Common myeloid progenitor, CD34-positive (primary cell): ENCODE measurements at regions not wholly inside any gene's neighbourhood (a gene's known extent, or its start where the extent isn't known, plus 50 kb on each side); places are given as distances from the start of the nearest gene placed in this dataset.

Experiments used
- CTCF ChIA-PET: fragments of 350-600 bp; sonication (Branson Sonifier 250); formaldehyde crosslinking; loops from one replicate; lab custom pipeline; 2021; ENCODE audit warnings: antibody characterized with exemption; lab: Charles Lee
- POLR2A ChIA-PET: fragments of 350-600 bp; sonication (Branson Sonifier 250); formaldehyde crosslinking; loops from one replicate; lab custom pipeline; 2021; ENCODE audit warnings: antibody characterized with exemption; lab: Charles Lee
- DNase-seq, 3 donors: peaks; one replicate each; pipeline versions ENCODE4 v3.0.0 to v3.0.0-alpha.2; 2013
- H3K27ac ChIP-seq, 2 experiments: 1 replicate in 1 of 2; 2 replicates in 1 of 2; pipeline ENCODE4 v1.7.0; 2013; ENCODE audit warnings: inconsistent platforms in 2 of 2, low read length in 2 of 2, mild to moderate bottlenecking in 2 of 2, low read depth in 1 of 2, moderate library complexity in 1 of 2; ENCODE audit not compliant: severe bottlenecking in 2 of 2, insufficient read depth in 1 of 2, poor library complexity in 1 of 2
- H3K27me3 ChIP-seq, 5 experiments: replicated peaks in 2 of 5; 1 replicate in 3 of 5; 2 replicates in 2 of 5; pipeline versions ENCODE4 v1.6.1 to v1.7.0; 2013; ENCODE audit warnings: low read length in 4 of 5, mild to moderate bottlenecking in 2 of 5, moderate library complexity in 2 of 5, inconsistent platforms in 1 of 5; ENCODE audit not compliant: insufficient read depth in 5 of 5, control insufficient read depth in 4 of 5
- H3K36me3 ChIP-seq, 4 experiments: 1 replicate in 2 of 4; 2 replicates in 2 of 4; pipeline versions ENCODE4 v1.6.1 to v1.7.0; 2013; ENCODE audit warnings: low read length in 3 of 4, control low read depth in 1 of 4, mild to moderate bottlenecking in 1 of 4; ENCODE audit not compliant: control insufficient read depth in 4 of 4, insufficient read depth in 4 of 4
- H3K4me1 ChIP-seq, 4 experiments: 1 replicate in 3 of 4; 2 replicates in 1 of 4; pipeline versions ENCODE4 v1.6.1 to v1.7.1; 2013; ENCODE audit warnings: low read length in 3 of 4, mild to moderate bottlenecking in 3 of 4, control low read depth in 1 of 4, inconsistent platforms in 1 of 4, moderate library complexity in 1 of 4; ENCODE audit not compliant: control insufficient read depth in 4 of 4, insufficient read depth in 4 of 4; ENCODE audit errors: control extremely low read depth in 1 of 4
- H3K4me3 ChIP-seq, 7 experiments: 1 replicate in 4 of 7; 2 replicates in 3 of 7; pipeline versions ENCODE4 v1.5.1 to v1.7.0; 2013; ENCODE audit warnings: mild to moderate bottlenecking in 7 of 7, low read length in 6 of 7, moderate library complexity in 6 of 7, inconsistent platforms in 2 of 7, low read depth in 2 of 7, control low read depth in 1 of 7; ENCODE audit not compliant: insufficient read depth in 4 of 7, control insufficient read depth in 1 of 7; ENCODE audit errors: extremely low read depth in 1 of 7
- H3K9me3 ChIP-seq, 5 experiments: 1 replicate in 4 of 5; 2 replicates in 1 of 5; pipeline versions ENCODE4 v1.6.1 to v1.7.1; 2013; ENCODE audit warnings: low read length in 4 of 5, mild to moderate bottlenecking in 2 of 5, inconsistent platforms in 1 of 5, low read depth in 1 of 5, moderate library complexity in 1 of 5; ENCODE audit not compliant: control insufficient read depth in 4 of 5, insufficient read depth in 2 of 5; ENCODE audit errors: control extremely low read depth in 1 of 5
- WGBS: methylation state at CpG from one replicate; pipeline ENCODE4 v1.1.5; 2013; ENCODE audit not compliant: insufficient coverage; 5-methylcytosine and 5-hydroxymethylcytosine counted together

DNA sequence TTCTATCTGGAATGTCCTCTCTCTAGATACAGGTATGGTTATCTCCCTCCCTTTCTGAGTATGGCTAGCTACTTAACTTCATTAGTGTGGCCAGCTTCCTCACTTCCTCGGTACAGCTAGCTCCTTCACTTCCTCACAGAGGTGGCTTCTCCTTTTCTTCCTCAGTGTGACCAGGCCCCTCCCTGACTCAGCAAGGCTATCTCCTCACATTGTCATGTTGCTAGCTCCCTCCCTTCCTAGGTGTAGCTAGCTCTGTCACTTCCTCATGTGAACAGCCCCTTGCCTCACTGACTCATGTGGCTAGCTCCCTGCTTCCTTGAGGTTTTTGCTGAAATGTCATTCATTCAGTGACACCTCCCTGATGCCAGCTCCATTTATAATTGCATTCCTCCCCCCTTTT, 67.3 kb upstream of the DDIT4L start:
- Histone ChIP-seq H3K4me1 (peaks cover 0 to 10% (median 0%) of the 10 kb centered on the region in 4 experiments), H3K9me3 (no peaks in the 10 kb centered on the region), H3K27me3 (no peaks in the 10 kb centered on the region), H3K4me3 (no peak overlapping the region), H3K36me3 (no peaks in the 10 kb centered on the region), H3K27ac (no peak overlapping the region)
- POLR2A ChIA-PET = no interaction called here
- peak in 2 of 3 donors; percentile 2 to 23 for DNase-seq
- 11% methylated on average over 1 of the region's 1 CpG for WGBS
- CTCF ChIA-PET = no interaction called here

- CTCF ChIA-PET = no interaction called here
- DNase-seq = no peak
- WGBS = 89% methylated on average over 1 of the region's 1 CpG
- POLR2A ChIA-PET = no interaction called here
- Histone ChIP-seq H3K4me1 (peaks cover 0 to 10% (median 0%) of the 10 kb centered on the region in 4 experiments), H3K36me3 (no peaks in the 10 kb centered on the region), H3K4me3 (no peak overlapping the region), H3K27me3 (no peaks in the 10 kb centered on the region), H3K9me3 (no peaks in the 10 kb centered on the region), H3K27ac (no peak overlapping the region)
Measured at GRCh38 chr4:100254237-100254636, 64.0 kb upstream of the DDIT4L start.

- WGBS = 75% methylated on average over 2 of the region's 3 CpGs
- Histone ChIP-seq H3K36me3 (no peaks in the 10 kb centered on the region), H3K4me3 (no peak overlapping the region), H3K9me3 (no peaks in the 10 kb centered on the region), H3K27ac (no peak overlapping the region), H3K4me1 (no peaks in the 10 kb centered on the region), H3K27me3 (no peaks in the 10 kb centered on the region)
- ChIA-PET POLR2A (no interaction called here), CTCF (no interaction called here)
- DNase-seq = no peak
Measured at GRCh38 chr4:100248476-100248875, 58.2 kb upstream of the DDIT4L start.

GRCh38 chr4:100246697-100247096, 56.4 kb upstream of the DDIT4L start:
- H3K9me3 ChIP-seq = no peaks in the 10 kb centered on the region
- no peak for DNase-seq
- ChIA-PET POLR2A (no interaction called here), CTCF (no interaction called here)
- no peaks in the 10 kb centered on the region for H3K27me3 ChIP-seq
- no peak overlapping the region for H3K27ac ChIP-seq
- no peaks in the 10 kb centered on the region for H3K36me3 ChIP-seq
- H3K4me1 ChIP-seq = no peaks in the 10 kb centered on the region
- H3K4me3 ChIP-seq = no peak overlapping the region

DNA sequence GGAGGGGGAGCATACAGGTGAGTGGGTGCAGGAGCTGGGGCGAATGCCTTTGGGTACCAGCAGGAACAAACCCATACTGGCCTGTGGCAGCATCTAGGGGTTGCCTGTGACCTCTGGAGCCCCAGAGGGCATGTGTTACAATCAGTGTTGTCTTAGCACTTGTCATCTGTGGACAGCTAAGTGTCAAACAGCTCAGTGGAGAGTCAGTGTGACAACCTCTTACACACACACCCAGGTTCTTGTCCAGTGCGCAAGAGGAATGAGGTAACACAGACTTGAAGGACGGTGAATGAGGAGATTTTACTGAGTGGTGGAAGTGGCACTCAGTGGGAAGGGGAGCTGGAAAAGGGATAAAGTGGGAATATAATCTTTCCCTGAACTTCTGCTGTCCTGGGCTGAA, 54.1 kb upstream of the DDIT4L start:
- no peaks in the 10 kb centered on the region for H3K36me3 ChIP-seq
- no peaks in the 10 kb centered on the region for H3K27me3 ChIP-seq
- POLR2A ChIA-PET = no interaction called here
- H3K9me3 ChIP-seq = no peaks in the 10 kb centered on the region
- CTCF ChIA-PET = no interaction called here
- H3K4me3 ChIP-seq = no peak overlapping the region
- 100% methylated on average over 1 of the region's 3 CpGs for WGBS
- H3K4me1 ChIP-seq = no peaks in the 10 kb centered on the region
- no peak for DNase-seq
- no peak overlapping the region for H3K27ac ChIP-seq
